ENCODE measurements at regions not wholly inside any gene's neighbourhood (a gene's known extent, or its start where the extent isn't known, plus 50 kb on each side); places are given as distances from the start of the nearest gene placed in this dataset.

GRCh38 chr22:27614006-27614649, 187.4 kb downstream of the MN1 start:
- H3K4me1 ChIP-seq (ENCODE audit: control insufficient read depth, insufficient read depth, low read length) = peaks cover 7% of the 10 kb centered on the region; the same call in 1 of the 2 replicates

GRCh38 chr22:27614650-27615007, 186.9 kb downstream of the MN1 start:
- Histone ChIP-seq H3K36me3 (ENCODE audit: control insufficient read depth, insufficient read depth, low read length) (no peaks in the 10 kb centered on the region), H3K4me3 (ENCODE audit: low read depth, low read length) (no peak overlapping the region), H3K4me1 (ENCODE audit: control insufficient read depth, insufficient read depth, low read length) (peaks cover 7% of the 10 kb centered on the region; the same call in 1 of the 2 replicates), H3K27ac (ENCODE audit: low read depth, low read length) (no peak overlapping the region), H3K9ac (ENCODE audit: low read depth, low read length) (no peak overlapping the region), H3K27me3 (ENCODE audit: control insufficient read depth, insufficient read depth, low read length) (peaks cover 26% of the 10 kb centered on the region), H3K9me3 (ENCODE audit: control insufficient read depth, insufficient read depth, low read length) (no peaks in the 10 kb centered on the region)

More at GRCh38 chr22:27614006-27614649, 187.4 kb downstream of the MN1 start:
- H3K27me3 ChIP-seq (ENCODE audit: control insufficient read depth, insufficient read depth, low read length) = peaks cover 26% of the 10 kb centered on the region
- H3K9ac ChIP-seq (ENCODE audit: low read depth, low read length) = no peak overlapping the region
- H3K9me3 ChIP-seq (ENCODE audit: control insufficient read depth, insufficient read depth, low read length) = no peaks in the 10 kb centered on the region
- H3K27ac ChIP-seq (ENCODE audit: low read depth, low read length) = no peak overlapping the region
- H3K4me3 ChIP-seq (ENCODE audit: low read depth, low read length) = 0 out of 2 replicates have a peak overlapping the region, but pooled peaks have one; percentile 29
- H3K36me3 ChIP-seq (ENCODE audit: control insufficient read depth, insufficient read depth, low read length) = no peaks in the 10 kb centered on the region

- Histone ChIP-seq H3K27me3 (ENCODE audit: control insufficient read depth, insufficient read depth, low read length) (peaks cover 26% of the 10 kb centered on the region), H3K27ac (ENCODE audit: low read depth, low read length) (no peak overlapping the region), H3K9ac (ENCODE audit: low read depth, low read length) (no peak overlapping the region), H3K9me3 (ENCODE audit: control insufficient read depth, insufficient read depth, low read length) (no peaks in the 10 kb centered on the region), H3K4me1 (ENCODE audit: control insufficient read depth, insufficient read depth, low read length) (peaks cover 7% of the 10 kb centered on the region; the same call in 1 of the 2 replicates), H3K36me3 (ENCODE audit: control insufficient read depth, insufficient read depth, low read length) (no peaks in the 10 kb centered on the region), H3K4me3 (ENCODE audit: low read depth, low read length) (no peak overlapping the region)
Observed at GRCh38 chr22:27615408-27615807, 186.1 kb downstream of the MN1 start.

GRCh38 chr22:27616033-27616432, 185.5 kb downstream of the MN1 start:
- Histone ChIP-seq H3K4me3 (ENCODE audit: low read depth, low read length) (no peak overlapping the region), H3K27me3 (ENCODE audit: control insufficient read depth, insufficient read depth, low read length) (peaks cover 26% of the 10 kb centered on the region), H3K36me3 (ENCODE audit: control insufficient read depth, insufficient read depth, low read length) (no peaks in the 10 kb centered on the region), H3K27ac (ENCODE audit: low read depth, low read length) (no peak overlapping the region), H3K9ac (ENCODE audit: low read depth, low read length) (no peak overlapping the region), H3K9me3 (ENCODE audit: control insufficient read depth, insufficient read depth, low read length) (no peaks in the 10 kb centered on the region), H3K4me1 (ENCODE audit: control insufficient read depth, insufficient read depth, low read length) (peaks cover 7% of the 10 kb centered on the region; the same call in 1 of the 2 replicates)

DNA sequence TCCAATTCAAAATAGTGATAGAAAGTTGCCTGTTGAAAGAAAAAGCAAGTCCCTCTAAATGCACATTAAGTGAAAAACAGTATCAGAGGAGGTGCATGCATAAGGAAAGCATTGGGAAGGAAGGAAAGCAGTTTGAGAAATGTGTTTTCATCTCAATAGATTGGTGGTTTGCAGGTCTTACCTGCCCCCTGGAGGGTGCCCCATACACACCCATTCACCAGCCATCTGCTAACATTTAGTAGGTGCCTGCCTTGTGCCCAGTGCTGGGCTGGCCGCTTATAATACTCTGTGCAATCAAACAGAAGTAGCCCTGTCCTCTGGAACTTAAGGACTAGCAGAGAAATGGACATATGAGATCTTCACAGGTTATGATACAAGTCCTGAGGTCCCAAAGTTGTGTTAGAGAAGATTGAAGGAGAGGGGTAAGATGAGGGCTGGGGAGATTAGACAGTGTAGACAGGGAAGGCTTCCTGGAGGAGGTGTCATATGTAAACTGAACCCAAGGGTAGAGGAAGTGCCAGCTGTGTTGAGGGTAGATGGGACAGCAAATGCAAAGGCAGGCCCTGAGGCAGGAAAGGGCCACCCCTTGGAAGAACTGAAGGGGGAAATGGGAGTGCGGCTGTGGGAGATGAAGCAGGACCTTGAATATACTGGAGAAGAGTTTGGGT, 184.2 kb downstream of the MN1 start:
- Histone ChIP-seq H3K36me3 (ENCODE audit: control insufficient read depth, insufficient read depth, low read length) (no peaks in the 10 kb centered on the region), H3K27ac (ENCODE audit: low read depth, low read length) (no peak overlapping the region), H3K9me3 (ENCODE audit: control insufficient read depth, insufficient read depth, low read length) (no peaks in the 10 kb centered on the region), H3K27me3 (ENCODE audit: control insufficient read depth, insufficient read depth, low read length) (peaks cover 26% of the 10 kb centered on the region), H3K4me3 (ENCODE audit: low read depth, low read length) (no peak overlapping the region), H3K4me1 (ENCODE audit: control insufficient read depth, insufficient read depth, low read length) (peaks cover 4% of the 10 kb centered on the region; the same call in 1 of the 2 replicates), H3K9ac (ENCODE audit: low read depth, low read length) (no peak overlapping the region)

DNA sequence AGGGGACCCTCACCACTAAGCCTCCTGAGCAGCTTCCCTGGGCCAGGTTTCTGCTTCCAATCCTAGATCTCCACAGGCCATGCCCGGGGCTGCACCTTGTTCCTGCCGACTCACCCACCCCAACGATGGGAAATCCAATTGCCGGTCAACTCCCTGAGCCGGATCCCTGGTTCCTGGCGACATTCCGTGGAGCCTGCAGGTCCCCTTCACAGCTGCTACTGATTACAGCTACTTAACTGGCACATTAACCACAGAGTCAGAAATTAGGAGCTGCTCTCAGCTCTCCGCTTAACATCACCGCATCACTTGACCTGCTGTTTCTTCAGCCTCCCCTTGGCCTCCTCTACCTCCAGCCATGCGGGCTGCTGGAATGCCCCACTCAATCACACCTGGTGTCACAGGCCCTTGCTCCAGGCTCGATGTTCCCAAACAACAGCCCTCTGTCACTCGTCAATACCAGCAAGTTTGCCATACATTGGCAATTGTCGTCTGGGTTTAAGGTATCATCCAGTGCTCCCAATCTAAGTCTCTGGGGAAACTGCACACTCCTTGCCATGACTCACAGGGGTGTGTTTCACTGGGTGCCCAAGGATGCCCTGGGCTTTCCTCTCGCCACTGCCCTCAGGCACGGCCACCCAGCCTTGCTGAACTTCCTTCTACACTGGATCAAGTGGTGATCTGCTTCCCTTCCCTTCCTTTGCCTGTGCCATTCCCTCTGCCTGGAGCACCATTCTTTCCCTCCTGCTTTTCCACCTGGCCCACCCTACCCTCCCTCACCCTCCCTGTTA, 181.0 kb downstream of the MN1 start:
- no peaks in the 10 kb centered on the region; the same call in 1 of the 2 replicates for H3K27me3 ChIP-seq (ENCODE audit: control insufficient read depth, insufficient read depth, low read length)
- no peaks in the 10 kb centered on the region for H3K9me3 ChIP-seq (ENCODE audit: control insufficient read depth, insufficient read depth, low read length)
- no peak overlapping the region for H3K9ac ChIP-seq (ENCODE audit: low read depth, low read length)
- H3K4me1 ChIP-seq (ENCODE audit: control insufficient read depth, insufficient read depth, low read length) = peaks cover 4% of the 10 kb centered on the region; the same call in 1 of the 2 replicates
- H3K27ac ChIP-seq (ENCODE audit: low read depth, low read length) = no peak overlapping the region
- no peaks in the 10 kb centered on the region for H3K36me3 ChIP-seq (ENCODE audit: control insufficient read depth, insufficient read depth, low read length)
- no peak overlapping the region for H3K4me3 ChIP-seq (ENCODE audit: low read depth, low read length)

DNA sequence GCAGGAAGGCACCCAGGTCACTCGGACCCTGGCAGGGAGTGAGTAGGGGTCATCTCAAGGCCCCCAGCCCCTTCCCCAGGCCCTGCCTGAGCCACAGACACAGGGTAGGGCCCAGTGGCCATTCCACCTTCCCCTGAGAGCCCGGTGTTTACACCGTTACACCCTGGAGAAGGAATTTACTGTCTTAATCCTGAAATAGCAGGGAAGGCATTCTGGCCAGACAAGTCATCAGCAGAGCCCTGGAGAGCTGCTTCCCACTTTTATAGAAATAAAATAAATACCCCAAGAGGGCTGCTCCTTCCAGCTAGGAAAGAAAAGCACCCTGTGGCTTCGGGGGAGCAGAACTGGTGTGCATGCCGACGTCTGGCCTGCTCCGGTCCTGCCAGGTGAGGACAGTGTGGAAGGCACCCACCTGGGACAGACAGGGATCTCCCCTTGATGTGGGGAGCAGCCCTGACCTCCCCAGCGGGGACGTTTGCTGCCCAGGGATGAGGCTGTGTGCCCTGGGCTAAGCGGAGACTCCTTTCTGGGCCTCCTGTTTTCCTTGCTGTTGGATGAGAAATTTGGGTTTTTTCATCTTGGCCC, 180.0 kb downstream of the MN1 start:
- H3K27ac ChIP-seq (ENCODE audit: low read depth, low read length) = no peak overlapping the region
- H3K36me3 ChIP-seq (ENCODE audit: control insufficient read depth, insufficient read depth, low read length) = no peaks in the 10 kb centered on the region
- H3K4me1 ChIP-seq (ENCODE audit: control insufficient read depth, insufficient read depth, low read length) = peaks cover 4% of the 10 kb centered on the region; the same call in 1 of the 2 replicates
- H3K9me3 ChIP-seq (ENCODE audit: control insufficient read depth, insufficient read depth, low read length) = no peaks in the 10 kb centered on the region
- no peak overlapping the region for H3K4me3 ChIP-seq (ENCODE audit: low read depth, low read length)
- no peak overlapping the region for H3K9ac ChIP-seq (ENCODE audit: low read depth, low read length)
- no peaks in the 10 kb centered on the region; the same call in 1 of the 2 replicates for H3K27me3 ChIP-seq (ENCODE audit: control insufficient read depth, insufficient read depth, low read length)

- Histone ChIP-seq H3K4me3 (ENCODE audit: low read depth, low read length) (no peak overlapping the region), H3K36me3 (ENCODE audit: control insufficient read depth, insufficient read depth, low read length) (no peaks in the 10 kb centered on the region), H3K9ac (ENCODE audit: low read depth, low read length) (no peak overlapping the region), H3K27ac (ENCODE audit: low read depth, low read length) (no peak overlapping the region), H3K9me3 (ENCODE audit: control insufficient read depth, insufficient read depth, low read length) (no peaks in the 10 kb centered on the region), H3K27me3 (ENCODE audit: control insufficient read depth, insufficient read depth, low read length) (no peaks in the 10 kb centered on the region; the same call in 1 of the 2 replicates), H3K4me1 (ENCODE audit: control insufficient read depth, insufficient read depth, low read length) (peaks cover 5% of the 10 kb centered on the region; the same call in 1 of the 2 replicates)
Observed at GRCh38 chr22:27624042-27624441, 177.5 kb downstream of the MN1 start.

GRCh38 chr22:27624705-27625104, 176.9 kb downstream of the MN1 start:
- H3K9me3 ChIP-seq (ENCODE audit: control insufficient read depth, insufficient read depth, low read length) = no peaks in the 10 kb centered on the region
- peaks cover 5% of the 10 kb centered on the region; the same call in 1 of the 2 replicates for H3K4me1 ChIP-seq (ENCODE audit: control insufficient read depth, insufficient read depth, low read length)
- no peaks in the 10 kb centered on the region for H3K36me3 ChIP-seq (ENCODE audit: control insufficient read depth, insufficient read depth, low read length)
- H3K9ac ChIP-seq (ENCODE audit: low read depth, low read length) = no peak overlapping the region
- no peak overlapping the region for H3K27ac ChIP-seq (ENCODE audit: low read depth, low read length)
- H3K4me3 ChIP-seq (ENCODE audit: low read depth, low read length) = no peak overlapping the region
- no peaks in the 10 kb centered on the region; the same call in 1 of the 2 replicates for H3K27me3 ChIP-seq (ENCODE audit: control insufficient read depth, insufficient read depth, low read length)

DNA sequence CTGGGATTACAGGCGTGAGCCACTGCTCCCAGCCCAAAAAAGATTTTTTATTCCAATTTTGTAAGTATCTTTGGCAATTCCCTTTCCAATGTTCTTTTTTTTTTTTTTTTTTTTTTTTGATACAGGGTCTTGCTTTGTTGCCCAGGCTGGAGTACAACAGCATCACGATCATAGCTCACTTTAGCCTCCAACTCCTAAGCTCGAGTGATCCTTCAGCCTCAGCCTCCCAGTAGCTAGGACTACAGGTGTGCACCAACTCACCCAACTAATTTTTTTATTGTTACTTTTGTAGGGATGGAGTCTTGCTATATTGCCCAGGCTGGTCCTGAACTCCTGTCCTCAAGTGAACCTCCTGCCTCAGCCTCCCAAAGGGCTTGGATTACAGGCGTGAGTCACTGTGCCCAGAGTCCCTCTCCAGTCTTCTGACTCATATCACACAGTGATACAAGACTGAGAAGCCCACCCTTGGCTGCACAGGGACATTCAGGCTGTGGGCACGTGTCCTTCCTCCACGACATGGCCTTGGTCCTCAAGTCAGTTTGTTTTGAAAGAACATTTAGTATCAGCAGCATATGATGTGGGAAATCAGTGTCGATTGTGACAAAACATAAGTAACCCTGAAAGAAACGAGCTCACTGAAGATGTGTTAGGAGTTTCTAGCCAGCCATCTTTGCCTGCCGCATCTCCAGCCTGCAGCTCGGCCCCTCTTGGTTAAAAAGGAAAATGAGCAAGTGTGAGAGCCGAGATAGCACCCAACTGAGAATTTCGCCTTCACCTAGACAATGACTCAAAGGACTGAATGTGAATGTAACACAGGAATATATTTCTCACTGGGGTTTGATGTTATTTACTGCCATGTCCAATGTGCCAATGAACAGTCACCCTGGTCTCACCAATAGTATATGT, 175.5 kb downstream of the MN1 start:
- Histone ChIP-seq H3K4me3 (ENCODE audit: low read depth, low read length) (no peak overlapping the region), H3K36me3 (ENCODE audit: control insufficient read depth, insufficient read depth, low read length) (no peaks in the 10 kb centered on the region), H3K9ac (ENCODE audit: low read depth, low read length) (no peak overlapping the region), H3K27ac (ENCODE audit: low read depth, low read length) (no peak overlapping the region), H3K4me1 (ENCODE audit: control insufficient read depth, insufficient read depth, low read length) (peaks cover 10% of the 10 kb centered on the region), H3K9me3 (ENCODE audit: control insufficient read depth, insufficient read depth, low read length) (no peaks in the 10 kb centered on the region), H3K27me3 (ENCODE audit: control insufficient read depth, insufficient read depth, low read length) (no peaks in the 10 kb centered on the region; the same call in 1 of the 2 replicates)

Data from HUES48 (cell line).